ENCODE measurements at regions not wholly inside any gene's neighbourhood (a gene's known extent, or its start where the extent isn't known, plus 50 kb on each side); places are given as distances from the start of the nearest gene placed in this dataset.

GRCh38 chr10:90592638-90593302 lies 265.1 kb downstream of the HTR7 start:
- no peak for ATAC-seq

GRCh38 chr10:90598513-90598912 lies 259.3 kb downstream of the HTR7 start:
- Mint-ChIP-seq H3K4me1 (no peaks in the 10 kb centered on the region), H3K9me3 (peaks cover 0 to 18% (median 5%) of the 10 kb centered on the region in 9 donors), H3K27ac (no peak overlapping the region), H3K4me3 (no peak overlapping the region), H3K27me3 (peaks cover 3 to 17% (median 9%) of the 10 kb centered on the region in 5 donors), H3K36me3 (peaks cover 0 to 4% (median 0%) of the 10 kb centered on the region in 3 donors)
- no peak for DNase-seq
- ATAC-seq = no peak
- POLR2A ChIA-PET = no interaction called here

More at GRCh38 chr10:90592638-90593302, 265.1 kb downstream of the HTR7 start:
- Mint-ChIP-seq H3K36me3 (no peaks in the 10 kb centered on the region), H3K27ac (peak overlapping the region in 1 of 10 donors; percentile 67), H3K4me1 (no peaks in the 10 kb centered on the region), H3K9me3 (no peaks in the 10 kb centered on the region), H3K27me3 (peaks cover 4 to 17% (median 6%) of the 10 kb centered on the region in 5 donors), H3K4me3 (no peak overlapping the region)
- POLR2A ChIA-PET = no interaction called here
- DNase-seq = no peak

- peaks cover 0 to 4% (median 0%) of the 10 kb centered on the region in 3 donors for H3K36me3 Mint-ChIP-seq
- peaks cover 0 to 18% (median 9%) of the 10 kb centered on the region in 9 donors for H3K9me3 Mint-ChIP-seq
- DNase-seq (no peak), ATAC-seq (no peak)
- no peak overlapping the region for H3K4me3 Mint-ChIP-seq
- H3K4me1 Mint-ChIP-seq = no peaks in the 10 kb centered on the region
- no peak overlapping the region for H3K27ac Mint-ChIP-seq
- POLR2A ChIA-PET = no interaction called here
- peaks cover 6 to 15% (median 9%) of the 10 kb centered on the region in 5 donors for H3K27me3 Mint-ChIP-seq
Observed at GRCh38 chr10:90602862-90603610, 254.8 kb downstream of the HTR7 start.

GRCh38 chr10:90604636-90605035 lies 253.2 kb downstream of the HTR7 start:
- H3K9me3 Mint-ChIP-seq = peaks cover 0 to 18% (median 9%) of the 10 kb centered on the region in 9 donors
- ATAC-seq = no peak

GRCh38 chr10:90605506-90605905 lies 252.3 kb downstream of the HTR7 start:
- Mint-ChIP-seq H3K36me3 (no peaks in the 10 kb centered on the region), H3K4me3 (no peak overlapping the region), H3K27me3 (peaks cover 3 to 11% (median 6%) of the 10 kb centered on the region in 5 donors), H3K27ac (no peak overlapping the region), H3K4me1 (no peaks in the 10 kb centered on the region), H3K9me3 (peaks cover 0 to 12% (median 4%) of the 10 kb centered on the region in 9 donors)
- DNase-seq (no peak), ATAC-seq (no peak)
- POLR2A ChIA-PET = no interaction called here

More at GRCh38 chr10:90604636-90605035, 253.2 kb downstream of the HTR7 start:
- H3K4me1 Mint-ChIP-seq = no peaks in the 10 kb centered on the region
- H3K27ac Mint-ChIP-seq = no peak overlapping the region
- no peak for DNase-seq
- H3K36me3 Mint-ChIP-seq = peaks cover 0 to 4% (median 0%) of the 10 kb centered on the region in 3 donors
- H3K4me3 Mint-ChIP-seq = no peak overlapping the region
- H3K27me3 Mint-ChIP-seq = peaks cover 6 to 11% (median 8%) of the 10 kb centered on the region in 5 donors
- POLR2A ChIA-PET = no interaction called here

- DNase-seq (no peak), ATAC-seq (no peak)
- Mint-ChIP-seq H3K4me3 (no peak overlapping the region), H3K27ac (no peak overlapping the region), H3K9me3 (peaks cover 0 to 2% (median 0%) of the 10 kb centered on the region in 9 donors), H3K27me3 (peaks cover 0 to 3% (median 2%) of the 10 kb centered on the region in 5 donors), H3K36me3 (no peaks in the 10 kb centered on the region), H3K4me1 (no peaks in the 10 kb centered on the region)
- POLR2A ChIA-PET = no interaction called here
Observed at GRCh38 chr10:90612276-90612675, 245.6 kb downstream of the HTR7 start.

- POLR2A ChIA-PET = no interaction called here
- Mint-ChIP-seq H3K4me3 (no peak overlapping the region), H3K9me3 (no peaks in the 10 kb centered on the region), H3K4me1 (no peaks in the 10 kb centered on the region), H3K27me3 (peaks cover 0 to 6% (median 2%) of the 10 kb centered on the region in 5 donors), H3K27ac (no peak overlapping the region), H3K36me3 (no peaks in the 10 kb centered on the region)
- DNase-seq = no peak
- no peak for ATAC-seq
Observed at GRCh38 chr10:90614631-90615030, 243.2 kb downstream of the HTR7 start.

- Mint-ChIP-seq H3K4me3 (no peak overlapping the region), H3K27ac (no peak overlapping the region), H3K36me3 (no peaks in the 10 kb centered on the region), H3K9me3 (no peaks in the 10 kb centered on the region), H3K27me3 (peaks cover 3 to 26% (median 9%) of the 10 kb centered on the region in 5 donors), H3K4me1 (no peaks in the 10 kb centered on the region)
- ATAC-seq (no peak), DNase-seq (no peak)
- POLR2A ChIA-PET = no interaction called here
Observed at GRCh38 chr10:90621577-90621976, 236.3 kb downstream of the HTR7 start.

- H3K27ac Mint-ChIP-seq = no peak overlapping the region
- POLR2A ChIA-PET = no interaction called here
- ATAC-seq (no peak), DNase-seq (no peak)
- peaks cover 0 to 7% (median 0%) of the 10 kb centered on the region in 5 donors for H3K27me3 Mint-ChIP-seq
- H3K4me3 Mint-ChIP-seq = no peak overlapping the region
- H3K36me3 Mint-ChIP-seq = no peaks in the 10 kb centered on the region
- no peaks in the 10 kb centered on the region for H3K4me1 Mint-ChIP-seq
- H3K9me3 Mint-ChIP-seq = peaks cover 0 to 9% (median 0%) of the 10 kb centered on the region in 9 donors
Observed at GRCh38 chr10:90635111-90635765, 222.6 kb downstream of the HTR7 start.

- Mint-ChIP-seq H3K4me1 (no peaks in the 10 kb centered on the region), H3K9me3 (peaks cover 0 to 9% (median 0%) of the 10 kb centered on the region in 9 donors), H3K36me3 (no peaks in the 10 kb centered on the region), H3K27me3 (peaks cover 0 to 7% (median 0%) of the 10 kb centered on the region in 5 donors), H3K27ac (no peak overlapping the region), H3K4me3 (no peak overlapping the region)
- DNase-seq = no peak
- POLR2A ChIA-PET = no interaction called here
- no peak for ATAC-seq
Observed at GRCh38 chr10:90640756-90641155, 217.1 kb downstream of the HTR7 start.

GRCh38 chr10:90641731-90642130 lies 216.1 kb downstream of the HTR7 start:
- H3K36me3 Mint-ChIP-seq = no peaks in the 10 kb centered on the region
- peaks cover 0 to 7% (median 0%) of the 10 kb centered on the region in 5 donors for H3K27me3 Mint-ChIP-seq
- ATAC-seq = no peak
- no peak for DNase-seq
- no peak overlapping the region for H3K27ac Mint-ChIP-seq
- H3K9me3 Mint-ChIP-seq = peaks cover 0 to 9% (median 2%) of the 10 kb centered on the region in 9 donors
- H3K4me3 Mint-ChIP-seq = no peak overlapping the region
- POLR2A ChIA-PET = no interaction called here
- H3K4me1 Mint-ChIP-seq = no peaks in the 10 kb centered on the region

- Mint-ChIP-seq H3K4me1 (no peaks in the 10 kb centered on the region), H3K36me3 (no peaks in the 10 kb centered on the region), H3K4me3 (no peak overlapping the region), H3K27ac (no peak overlapping the region), H3K9me3 (peaks cover 0 to 9% (median 2%) of the 10 kb centered on the region in 9 donors), H3K27me3 (peaks cover 0 to 7% (median 0%) of the 10 kb centered on the region in 5 donors)
- DNase-seq = no peak
- POLR2A ChIA-PET = no interaction called here
- no peak for ATAC-seq
Observed at GRCh38 chr10:90642136-90642535, 215.7 kb downstream of the HTR7 start.

GRCh38 chr10:90642650-90643049 lies 215.2 kb downstream of the HTR7 start:
- Mint-ChIP-seq H3K27me3 (peaks cover 0 to 7% (median 0%) of the 10 kb centered on the region in 5 donors), H3K4me1 (no peaks in the 10 kb centered on the region), H3K27ac (no peak overlapping the region), H3K4me3 (no peak overlapping the region), H3K36me3 (no peaks in the 10 kb centered on the region), H3K9me3 (peaks cover 0 to 9% (median 2%) of the 10 kb centered on the region in 9 donors)
- no peak for DNase-seq
- POLR2A ChIA-PET = no interaction called here
- ATAC-seq = no peak
